GM21576 (cell line): ENCODE measurements at regions not wholly inside any gene's neighbourhood (a gene's known extent, or its start where the extent isn't known, plus 50 kb on each side); places are given as distances from the start of the nearest gene placed in this dataset.
"Not testable (repeated sequence)": the region's sequence is repeated elsewhere in the genome, so short reads cannot be mapped to it uniquely, and the experiment has no call there.

Experiments
- ATAC-seq: cut with Tn5 transposase; IDR thresholded peaks from one replicate; pipeline ENCODE4 v1.9.1; 2021; ENCODE audit warnings: mild to moderate bottlenecking, moderate library complexity; ENCODE audit not compliant: unreplicated experiment

- ATAC-seq = no peak
These were observed 261.3 kb downstream of the PARM1 start for GRCh38 chr4:75194180-75194579.

GRCh38 chr4:75192182-75192581 is 259.3 kb downstream of the PARM1 start:
- not testable (repeated sequence) for ATAC-seq

GRCh38 chr4:75189711-75190335 is 256.9 kb downstream of the PARM1 start:
- no peak for ATAC-seq

- ATAC-seq = peak; percentile 89
These were observed 248.2 kb downstream of the PARM1 start for GRCh38 chr4:75180790-75181776.

- ATAC-seq = no peak
These were observed 247.3 kb downstream of the PARM1 start for GRCh38 chr4:75180217-75180616.

GRCh38 chr4:75179510-75179909 is 246.6 kb downstream of the PARM1 start:
- ATAC-seq = no peak

GRCh38 chr4:75172551-75172950 is 239.6 kb downstream of the PARM1 start:
- peak; percentile 98 for ATAC-seq

GRCh38 chr4:75169427-75169826 is 236.5 kb downstream of the PARM1 start:
- no peak for ATAC-seq

GRCh38 chr4:75169020-75169419 is 236.1 kb downstream of the PARM1 start:
- ATAC-seq = no peak

GRCh38 chr4:75168548-75168947 is 235.6 kb downstream of the PARM1 start:
- no peak for ATAC-seq

- not testable (repeated sequence) for ATAC-seq
These were observed 232.2 kb downstream of the PARM1 start for GRCh38 chr4:75165100-75165499.

GRCh38 chr4:75158451-75158850 is 225.5 kb downstream of the PARM1 start:
- no peak for ATAC-seq

GRCh38 chr4:75154994-75155393 is 222.1 kb downstream of the PARM1 start:
- no peak for ATAC-seq

- no peak for ATAC-seq
These were observed 213.3 kb downstream of the PARM1 start for GRCh38 chr4:75146223-75146622.

- no peak for ATAC-seq
These were observed 211.6 kb downstream of the PARM1 start for GRCh38 chr4:75144475-75144874.

GRCh38 chr4:75142850-75143249 is 209.9 kb downstream of the PARM1 start:
- ATAC-seq = no peak

GRCh38 chr4:75142382-75142781 is 209.5 kb downstream of the PARM1 start:
- no peak for ATAC-seq

GRCh38 chr4:75141162-75141561 is 208.2 kb downstream of the PARM1 start:
- ATAC-seq = no peak

- no peak for ATAC-seq
These were observed 204.4 kb downstream of the PARM1 start for GRCh38 chr4:75137302-75137701.

- ATAC-seq = peak; percentile 65
These were observed 202.3 kb downstream of the PARM1 start for GRCh38 chr4:75135068-75135825.

GRCh38 chr4:75126870-75127269 is 194.0 kb downstream of the PARM1 start:
- not testable (repeated sequence) for ATAC-seq
